ENCODE measurements at regions not wholly inside any gene's neighbourhood (a gene's known extent, or its start where the extent isn't known, plus 50 kb on each side); places are given as distances from the start of the nearest gene placed in this dataset.
"Not testable (repeated sequence)": the region's sequence is repeated elsewhere in the genome, so short reads cannot be mapped to it uniquely, and the experiment has no call there.

DNA sequence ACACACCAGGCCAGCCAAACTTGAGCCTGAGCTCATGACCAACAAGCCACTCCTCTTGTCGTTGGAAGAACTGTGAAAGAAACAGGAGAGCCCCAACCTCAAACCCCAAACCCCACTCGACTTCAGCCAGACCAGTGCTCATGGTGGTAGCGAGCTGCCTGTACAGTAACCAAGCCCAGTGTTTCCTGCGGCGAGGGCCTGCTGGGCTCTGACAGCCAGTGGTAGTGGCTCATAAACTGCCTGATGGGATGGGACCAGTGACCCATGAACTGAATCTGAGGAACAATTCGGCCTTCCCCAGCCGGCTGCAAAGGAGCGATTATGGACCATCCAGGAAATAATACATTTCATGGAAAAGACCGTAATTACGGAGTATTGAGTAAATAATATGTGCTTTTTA is 191.9 kb downstream of the RPS24 start:
- TF ChIP-seq, protein P1, sequence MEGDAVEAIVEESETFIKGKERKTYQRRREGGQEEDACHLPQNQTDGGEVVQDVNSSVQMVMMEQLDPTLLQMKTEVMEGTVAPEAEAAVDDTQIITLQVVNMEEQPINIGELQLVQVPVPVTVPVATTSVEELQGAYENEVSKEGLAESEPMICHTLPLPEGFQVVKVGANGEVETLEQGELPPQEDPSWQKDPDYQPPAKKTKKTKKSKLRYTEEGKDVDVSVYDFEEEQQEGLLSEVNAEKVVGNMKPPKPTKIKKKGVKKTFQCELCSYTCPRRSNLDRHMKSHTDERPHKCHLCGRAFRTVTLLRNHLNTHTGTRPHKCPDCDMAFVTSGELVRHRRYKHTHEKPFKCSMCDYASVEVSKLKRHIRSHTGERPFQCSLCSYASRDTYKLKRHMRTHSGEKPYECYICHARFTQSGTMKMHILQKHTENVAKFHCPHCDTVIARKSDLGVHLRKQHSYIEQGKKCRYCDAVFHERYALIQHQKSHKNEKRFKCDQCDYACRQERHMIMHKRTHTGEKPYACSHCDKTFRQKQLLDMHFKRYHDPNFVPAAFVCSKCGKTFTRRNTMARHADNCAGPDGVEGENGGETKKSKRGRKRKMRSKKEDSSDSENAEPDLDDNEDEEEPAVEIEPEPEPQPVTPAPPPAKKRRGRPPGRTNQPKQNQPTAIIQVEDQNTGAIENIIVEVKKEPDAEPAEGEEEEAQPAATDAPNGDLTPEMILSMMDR (IDR thresholded peaks at IDR 0.05; ENCODE audit: insufficient read depth, missing control alignments): no peak
- DNase-seq (ENCODE audit: insufficient read length, low spot score): no peak
- FAIRE-seq: no peak

DNA sequence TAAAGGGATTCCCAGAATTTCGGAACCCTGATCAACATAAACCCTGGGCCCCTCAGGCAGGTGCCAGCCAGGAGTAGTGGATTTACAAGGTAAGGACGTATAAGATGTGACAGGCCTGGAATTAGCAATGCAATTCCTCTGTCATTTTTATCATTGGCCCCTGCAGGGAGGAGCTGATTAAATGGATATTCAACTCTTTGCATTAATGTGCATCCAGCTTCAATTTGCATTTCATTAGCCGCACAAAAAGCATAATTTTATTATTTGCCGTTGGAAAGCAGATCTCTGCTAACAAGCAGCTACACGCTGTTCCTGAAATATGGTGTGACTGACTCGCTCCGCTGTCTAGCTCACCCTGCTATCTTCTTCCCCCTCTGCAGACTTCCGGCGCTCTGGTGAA is 195.8 kb downstream of the RPS24 start:
- no peak for FAIRE-seq
- TF ChIP-seq, protein P1 (IDR thresholded peaks at IDR 0.05; ENCODE audit: insufficient read depth, missing control alignments): no peak
- no peak for DNase-seq (ENCODE audit: insufficient read length, low spot score)

DNA sequence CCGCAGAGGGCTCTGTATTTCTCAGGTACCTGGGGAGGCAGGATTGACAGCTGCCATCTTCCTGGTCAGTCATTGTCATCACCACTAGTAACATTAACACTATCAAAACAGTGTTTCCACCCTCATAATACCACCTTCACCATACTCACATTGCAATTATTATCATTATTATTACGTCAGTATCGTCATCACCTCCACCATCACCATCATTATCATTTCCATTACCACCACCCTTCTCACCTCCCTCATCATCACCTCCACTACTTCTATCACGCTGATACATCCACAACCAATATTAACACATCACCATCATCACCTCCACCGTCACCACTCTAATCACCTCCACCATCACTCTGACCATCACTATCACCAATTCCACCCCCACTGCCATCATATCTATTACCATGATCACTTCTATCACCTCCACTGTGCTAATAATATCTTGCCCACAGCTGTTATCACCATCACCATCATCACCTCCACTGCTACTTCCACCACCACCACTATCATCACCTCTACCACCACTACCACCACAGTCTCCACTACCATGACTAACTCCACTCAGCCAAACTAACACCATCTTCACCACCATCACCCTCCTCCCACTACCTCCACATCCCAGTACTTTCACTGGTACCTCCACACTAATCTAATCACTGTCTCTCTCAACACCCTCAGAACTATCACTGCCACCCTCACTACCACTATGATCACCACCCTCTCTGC is 196.4 kb downstream of the RPS24 start:
- DNase-seq (ENCODE audit: insufficient read length, low spot score) (no peak), FAIRE-seq (no peak)
- TF ChIP-seq, protein P1 (IDR thresholded peaks at IDR 0.05; ENCODE audit: insufficient read depth, missing control alignments): no peak

DNA sequence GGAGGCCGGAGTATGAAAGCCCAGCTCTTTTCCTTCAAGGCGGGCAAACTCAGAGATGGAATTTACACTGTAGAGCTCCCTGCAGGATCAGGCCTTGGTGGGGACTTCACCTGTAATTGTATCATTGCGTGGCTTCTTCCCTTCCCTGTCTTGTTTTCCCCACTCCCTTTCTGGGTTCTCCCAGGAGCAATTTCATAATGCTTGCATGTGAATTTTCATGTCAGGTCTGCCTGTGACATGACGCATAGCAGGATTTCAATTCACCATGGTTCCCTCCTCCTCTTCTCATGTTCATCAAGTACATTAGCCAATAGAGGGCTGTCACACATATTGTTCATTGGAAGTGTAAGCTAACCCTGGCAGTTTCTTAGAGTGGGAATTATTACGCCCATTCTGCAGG is 197.7 kb downstream of the RPS24 start:
- DNase-seq (ENCODE audit: insufficient read length, low spot score) (no peak), FAIRE-seq (no peak)
- TF ChIP-seq, protein P1 (IDR thresholded peaks at IDR 0.05; ENCODE audit: insufficient read depth, missing control alignments): no peak

DNA sequence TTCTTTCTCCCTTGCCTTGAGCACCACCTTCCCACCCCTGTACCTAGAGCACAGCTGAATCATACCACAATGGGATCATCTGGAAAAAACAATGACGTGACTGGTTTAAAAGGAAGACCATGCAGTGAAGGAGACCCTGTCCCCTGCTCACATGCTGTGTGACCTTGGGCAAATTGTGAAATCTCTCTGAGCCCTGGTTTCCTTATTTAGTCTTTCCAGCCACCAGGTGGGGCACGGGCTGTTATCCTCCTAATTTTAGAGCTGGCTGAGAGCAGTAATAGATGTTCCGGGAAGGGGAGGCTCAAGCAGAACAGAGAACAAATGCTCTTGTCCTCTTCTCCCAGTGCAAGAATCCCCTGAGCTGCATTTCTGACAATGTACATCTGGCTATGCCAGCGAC is 198.3 kb downstream of the RPS24 start:
- no peak for FAIRE-seq
- TF ChIP-seq, protein P1 (IDR thresholded peaks at IDR 0.05; ENCODE audit: insufficient read depth, missing control alignments): no peak
- DNase-seq (ENCODE audit: insufficient read length, low spot score): no peak

DNA sequence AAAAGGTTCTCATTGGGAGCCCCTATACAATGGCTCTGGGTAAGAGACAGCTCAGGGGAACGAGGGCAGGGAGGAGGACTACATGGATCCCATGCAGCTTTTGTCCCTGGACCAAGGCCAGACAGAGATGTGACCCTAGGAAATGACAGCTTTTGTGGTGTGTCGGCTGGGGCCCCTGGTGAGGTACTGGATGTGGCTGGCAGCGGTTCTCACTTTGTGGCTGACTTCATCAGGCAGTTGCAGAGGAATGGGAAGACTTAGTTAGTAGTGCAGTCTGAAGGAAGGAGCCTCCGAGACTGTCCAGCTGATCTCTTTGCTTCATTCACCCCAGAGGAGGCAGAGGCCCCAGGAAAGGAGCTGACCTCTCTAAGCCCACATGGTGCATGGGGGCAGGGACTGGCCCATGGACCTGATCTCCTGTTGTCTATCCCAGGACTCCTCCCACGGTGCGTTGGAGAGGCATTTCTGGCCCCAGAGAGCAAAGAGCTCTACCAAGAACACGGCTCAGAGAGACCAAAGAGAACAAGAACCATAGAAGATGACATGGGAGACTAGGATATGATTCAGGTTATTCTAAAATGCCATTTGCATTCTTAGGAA is 202.9 kb downstream of the RPS24 start:
- FAIRE-seq (no peak), DNase-seq (ENCODE audit: insufficient read length, low spot score) (no peak)
- TF ChIP-seq, protein P1 (IDR thresholded peaks at IDR 0.05; ENCODE audit: insufficient read depth, missing control alignments): no peak

DNA sequence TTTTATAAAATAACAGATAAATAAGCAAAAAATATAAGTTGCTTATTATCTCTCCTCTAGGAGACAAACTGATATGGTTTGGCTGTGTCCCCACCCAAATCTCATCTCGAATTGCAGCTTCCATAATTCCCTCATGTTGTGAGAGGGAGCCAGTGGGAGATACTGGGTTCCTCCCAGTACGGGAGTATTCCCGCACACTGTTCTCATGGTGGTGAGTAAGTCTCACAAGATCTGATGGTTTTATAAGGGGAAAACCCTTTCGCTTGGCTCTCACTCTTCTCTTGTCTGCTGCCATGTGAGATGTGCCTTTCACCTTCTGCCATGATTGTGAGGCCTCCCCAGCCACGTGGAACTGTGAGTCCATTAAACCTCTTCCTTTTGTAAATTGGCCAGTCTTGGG is 204.3 kb downstream of the RPS24 start:
- not testable (repeated sequence) for DNase-seq (ENCODE audit: insufficient read length, low spot score); FAIRE-seq

Measured in D721Med (cell line).